GM12873 (cell line): ENCODE measurements at regions not wholly inside any gene's neighbourhood (a gene's known extent, or its start where the extent isn't known, plus 50 kb on each side); places are given as distances from the start of the nearest gene placed in this dataset.

Source experiments
- TF ChIP-seq, protein P1 (sequence below): IDR thresholded peaks from 2 replicates; pipeline ENCODE4 v1.5.1; 2012; ENCODE audit warnings: low read depth, mild to moderate bottlenecking, moderate library complexity, low read length, control low read depth; ENCODE audit not compliant: insufficient read depth; ENCODE audit errors: missing control alignments

DNA sequence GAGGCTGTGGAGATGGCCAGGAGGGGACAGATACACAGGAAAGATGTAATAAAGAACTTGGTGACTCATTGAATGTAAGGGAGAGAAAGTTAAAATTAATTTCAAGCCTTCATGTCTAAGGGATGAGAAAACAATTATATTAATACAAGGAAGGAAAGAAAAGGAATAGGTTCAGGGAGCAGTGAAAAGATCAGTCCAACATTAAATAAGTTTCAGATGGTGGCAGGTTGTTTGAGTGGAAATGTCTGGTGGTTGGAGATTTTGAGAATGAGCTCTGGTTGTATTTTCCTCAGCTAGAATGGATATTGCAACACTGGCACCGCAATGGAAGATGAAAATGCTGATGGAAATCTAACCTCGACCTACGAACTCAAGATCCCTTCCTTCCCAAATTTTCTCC is 304.3 kb downstream of the COL12A1 start:
- TF ChIP-seq, protein P1, sequence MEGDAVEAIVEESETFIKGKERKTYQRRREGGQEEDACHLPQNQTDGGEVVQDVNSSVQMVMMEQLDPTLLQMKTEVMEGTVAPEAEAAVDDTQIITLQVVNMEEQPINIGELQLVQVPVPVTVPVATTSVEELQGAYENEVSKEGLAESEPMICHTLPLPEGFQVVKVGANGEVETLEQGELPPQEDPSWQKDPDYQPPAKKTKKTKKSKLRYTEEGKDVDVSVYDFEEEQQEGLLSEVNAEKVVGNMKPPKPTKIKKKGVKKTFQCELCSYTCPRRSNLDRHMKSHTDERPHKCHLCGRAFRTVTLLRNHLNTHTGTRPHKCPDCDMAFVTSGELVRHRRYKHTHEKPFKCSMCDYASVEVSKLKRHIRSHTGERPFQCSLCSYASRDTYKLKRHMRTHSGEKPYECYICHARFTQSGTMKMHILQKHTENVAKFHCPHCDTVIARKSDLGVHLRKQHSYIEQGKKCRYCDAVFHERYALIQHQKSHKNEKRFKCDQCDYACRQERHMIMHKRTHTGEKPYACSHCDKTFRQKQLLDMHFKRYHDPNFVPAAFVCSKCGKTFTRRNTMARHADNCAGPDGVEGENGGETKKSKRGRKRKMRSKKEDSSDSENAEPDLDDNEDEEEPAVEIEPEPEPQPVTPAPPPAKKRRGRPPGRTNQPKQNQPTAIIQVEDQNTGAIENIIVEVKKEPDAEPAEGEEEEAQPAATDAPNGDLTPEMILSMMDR: no peak

DNA sequence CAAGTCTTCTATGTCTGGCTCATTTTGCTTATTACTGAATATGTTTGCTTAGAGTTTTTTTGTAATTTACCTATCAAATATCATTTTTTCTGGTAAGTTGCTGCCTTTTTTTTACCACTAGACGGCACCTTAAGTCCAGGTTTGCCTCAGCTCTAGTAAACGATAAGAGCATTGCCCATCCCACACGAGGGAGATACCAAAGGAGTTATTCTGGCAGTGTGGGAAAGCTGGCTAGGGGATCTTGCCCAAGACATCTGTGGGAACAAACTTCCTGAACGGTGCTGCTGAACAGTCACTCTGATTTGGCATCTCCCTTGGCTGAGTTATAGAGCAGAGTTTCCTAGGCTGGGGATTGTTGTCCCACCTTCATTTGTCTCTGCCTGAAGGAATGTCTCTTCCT is 306.4 kb downstream of the COL12A1 start:
- TF ChIP-seq, protein P1: peak; percentile 3

DNA sequence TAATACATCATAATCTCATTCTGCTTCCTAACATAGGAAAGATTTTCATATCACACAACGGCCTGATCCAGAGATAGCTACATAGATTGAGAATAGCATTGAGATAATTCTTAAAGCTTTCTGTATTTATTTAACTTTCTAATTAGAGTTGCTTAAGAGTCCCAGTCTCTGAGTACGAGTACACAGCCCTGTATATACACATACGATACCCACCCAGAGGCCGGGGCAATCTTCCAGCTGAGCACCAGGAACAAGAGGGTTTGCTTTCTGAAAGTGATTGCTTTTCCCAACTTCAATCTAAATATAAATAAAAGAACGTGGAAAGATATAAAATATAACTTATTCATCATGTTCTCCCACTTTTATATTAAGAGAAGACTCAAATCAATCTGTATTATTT is 313.8 kb downstream of the COL12A1 start:
- TF ChIP-seq, protein P1: no peak

DNA sequence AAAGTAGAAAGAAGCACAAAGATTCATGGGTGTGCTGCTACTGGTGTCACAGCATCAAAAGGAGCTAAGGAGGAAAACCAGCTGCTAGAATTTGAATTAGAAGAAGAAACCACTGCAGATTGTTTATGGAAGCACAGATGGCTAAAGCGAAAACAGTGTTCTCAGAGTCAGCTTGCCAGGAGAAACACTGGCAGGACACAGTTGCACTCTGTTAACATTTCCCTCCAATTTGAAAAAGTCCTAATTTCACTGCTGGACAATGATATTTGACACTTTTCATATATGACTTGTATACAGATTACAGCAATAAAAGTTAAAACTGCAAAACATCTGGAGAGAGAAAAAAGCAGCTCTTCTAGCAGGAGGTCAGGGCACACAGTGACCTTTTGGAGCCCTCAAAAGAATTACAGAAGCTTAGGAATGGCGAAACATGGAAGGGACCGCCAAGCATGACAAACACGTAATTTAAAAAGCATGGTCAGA is 314.5 kb downstream of the COL12A1 start:
- TF ChIP-seq, protein P1: no peak

DNA sequence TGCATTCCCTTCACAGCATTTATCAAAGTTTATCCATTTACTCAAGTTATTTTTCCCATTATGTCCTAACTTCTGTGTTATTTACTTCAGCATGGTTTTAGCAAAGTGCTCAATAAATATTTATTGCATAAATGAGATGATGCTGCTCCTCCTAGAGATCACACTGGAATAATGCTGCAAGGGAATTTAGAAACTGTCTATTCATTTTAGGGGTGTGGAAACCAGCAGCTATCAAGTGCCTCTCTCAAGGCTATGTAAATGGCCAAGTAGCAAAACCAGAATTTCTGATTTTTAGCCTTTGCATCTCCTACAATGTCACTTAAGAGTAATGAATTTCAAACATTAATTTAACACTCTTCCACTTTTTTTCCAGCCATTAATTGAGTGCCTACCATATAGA is 316.2 kb downstream of the COL12A1 start:
- TF ChIP-seq, protein P1: no peak

DNA sequence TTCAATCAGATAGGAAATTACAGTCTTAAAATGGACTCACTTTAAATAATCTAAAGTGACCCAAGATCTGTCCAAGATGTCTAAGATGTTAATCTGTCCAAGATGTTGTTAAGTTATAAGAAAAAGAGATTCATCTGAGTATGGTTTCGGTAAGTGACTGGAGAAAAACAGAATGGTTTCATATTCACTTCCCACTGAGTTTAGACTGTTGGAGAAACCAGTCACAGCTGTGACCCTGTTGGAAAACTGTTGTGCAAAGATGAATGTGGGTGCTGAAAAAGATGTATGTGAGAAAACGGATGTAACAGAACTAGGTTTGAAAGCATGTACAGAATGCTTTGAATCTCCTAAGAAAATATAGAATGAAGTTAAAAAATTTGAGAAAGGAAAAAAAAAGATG is 325.9 kb downstream of the COL12A1 start:
- TF ChIP-seq, protein P1: no peak

DNA sequence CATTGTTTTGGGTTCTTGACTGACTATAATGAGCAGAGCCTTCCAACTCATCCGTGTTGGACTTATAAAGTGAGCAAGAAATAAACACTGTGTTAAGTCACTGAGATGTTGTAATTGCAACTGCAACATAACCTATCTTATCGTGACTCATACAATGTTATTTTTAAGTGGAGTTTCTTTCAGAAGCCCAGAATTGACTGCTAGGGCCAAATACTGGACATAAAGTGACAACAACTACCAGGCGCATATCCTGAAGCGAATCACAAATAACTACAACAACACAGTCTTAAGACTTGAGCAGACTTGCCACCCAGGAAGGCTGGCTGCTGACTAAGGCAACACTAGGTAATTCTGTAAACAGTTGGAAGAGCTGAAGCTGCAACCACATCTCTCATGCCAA is 326.6 kb downstream of the COL12A1 start:
- TF ChIP-seq, protein P1: no peak
